K562 (cell line): ENCODE measurements at regions not wholly inside any gene's neighbourhood (a gene's known extent, or its start where the extent isn't known, plus 50 kb on each side); places are given as distances from the start of the nearest gene placed in this dataset.

Experiments
- ATAC-seq: fragments of 200-7000 bp; cut with Tn5 transposase; 3 replicates; pipeline ENCODE4 v1.9.1; 2020; ENCODE audit warnings: moderate library complexity
- BruUV-seq: library from RNA; stranded (reverse); fragments of 400-500 nt; replicated peaks from 2 replicates; lab custom pipeline; 2021; lab: Mats Ljungman, UMichigan
- CTCF ChIA-PET: fragments of 300-600 bp; formaldehyde crosslinking; extraction: SDS; loops from one replicate; lab custom pipeline; 2021; ENCODE audit warnings: low intra/inter-chr PET ratio; lab: Yijun Ruan, JAX
- POLR2A ChIA-PET: fragments of 300-600, 350-650 bp; sonication (Branson Sonifier 250); formaldehyde crosslinking; extraction: SDS; loops from one replicate; lab custom pipeline; 2021; ENCODE audit warnings: antibody characterized with exemption, inconsistent platforms; lab: Yijun Ruan, JAX
- DNase-seq, 4 experiments: peaks; one replicate each; pipeline versions ENCODE4 v3.0.0 to v3.0.0-alpha.2; 2011 to 2018; ENCODE audit warnings: low spot score in 3 of 4, mixed read lengths in 3 of 4; ENCODE audit errors: extremely low read depth in 1 of 4
- FAIRE-seq: peaks from 2 replicates; lab custom pipeline; 2011; peaks lifted over from hg19 to GRCh38; lab: Jason Lieb, UNC
- H2AFZ ChIP-seq: 2 replicates; pipeline ENCODE4 v1.6.0; 2011; ENCODE audit warnings: low read depth, low read length, control low read depth, inconsistent platforms
- H3K27ac ChIP-seq: fragments of 200-600 bp; 3 replicates; pipeline ENCODE4 v1.8.0; 2011; ENCODE audit warnings: low read depth, mild to moderate bottlenecking, control low read depth, inconsistent platforms, low read length, moderate library complexity, mixed read lengths; ENCODE audit errors: extremely low read depth
- H3K27me3 ChIP-seq, 2 experiments: fragments of 300-600 bp in 1 of 2; 2 replicates in 1 of 2; 3 replicates in 1 of 2; pipeline versions ENCODE4 v1.6.0 to v1.8.0; 2011; ENCODE audit warnings: inconsistent platforms in 2 of 2, low read length in 2 of 2, mild to moderate bottlenecking in 1 of 2, mixed read lengths in 1 of 2, moderate library complexity in 1 of 2; ENCODE audit not compliant: control insufficient read depth in 2 of 2, insufficient read depth in 2 of 2
- H3K36me3 ChIP-seq: fragments of 300-600 bp; 3 replicates; pipeline ENCODE4 v1.8.0; 2011; ENCODE audit warnings: mild to moderate bottlenecking, low read length, inconsistent platforms; ENCODE audit not compliant: control insufficient read depth, insufficient read depth
- H3K4me1 ChIP-seq, 2 experiments: fragments of 200-600 bp in 1 of 2; replicated peaks in 1 of 2; 2 replicates in 1 of 2; 3 replicates in 1 of 2; pipeline versions ENCODE4 v1.5.1 to v1.8.0; 2011; ENCODE audit warnings: inconsistent platforms in 2 of 2, low read length in 2 of 2, mild to moderate bottlenecking in 1 of 2, mixed read lengths in 1 of 2, moderate library complexity in 1 of 2; ENCODE audit not compliant: control insufficient read depth in 2 of 2, insufficient read depth in 2 of 2
- H3K4me2 ChIP-seq: 2 replicates; pipeline ENCODE4 v1.6.1; 2011; ENCODE audit warnings: low read length, control low read depth, inconsistent platforms, mixed read lengths; ENCODE audit not compliant: insufficient read depth
- H3K4me3 ChIP-seq: fragments of 200-600 bp; sonication (generic), shearing (Covaris generic); 2 replicates; pipeline ENCODE4 v1.5.1; 2016; ENCODE audit warnings: control low read depth, inconsistent platforms
- H3K79me2 ChIP-seq: fragments of 200-600 bp; 3 replicates; pipeline ENCODE4 v1.8.0; 2011; ENCODE audit warnings: low read length, inconsistent platforms; ENCODE audit not compliant: control insufficient read depth, insufficient read depth
- H3K9ac ChIP-seq, 2 experiments: 2 replicates each; pipeline versions ENCODE4 v1.6.0 to v1.6.1; 2011; ENCODE audit warnings: low read depth in 2 of 2, low read length in 2 of 2, control low read depth in 1 of 2, inconsistent platforms in 1 of 2, mild to moderate bottlenecking in 1 of 2, mixed read lengths in 1 of 2; ENCODE audit not compliant: insufficient read depth in 1 of 2
- H3K9me1 ChIP-seq: one replicate; pipeline ENCODE4 v1.6.0; 2011; ENCODE audit warnings: inconsistent platforms, mild to moderate bottlenecking, low read length, moderate library complexity; ENCODE audit not compliant: control insufficient read depth, insufficient read depth
- H3K9me3 ChIP-seq: replicated peaks from 2 replicates; pipeline ENCODE4 v1.5.1; 2011; ENCODE audit warnings: low read depth, low read length, inconsistent platforms; ENCODE audit not compliant: control insufficient read depth, insufficient read depth
- H4K20me1 ChIP-seq: replicated peaks from 2 replicates; pipeline ENCODE4 v1.6.1; 2011; ENCODE audit warnings: low read length, inconsistent platforms, mixed read lengths; ENCODE audit not compliant: control insufficient read depth, insufficient read depth
- ATF1 ChIP-seq, 2 experiments: fragments of 450-650 bp in 1 of 2; IDR thresholded peaks; 2 replicates each; pipeline ENCODE4 v1.6.1; 2016; ENCODE audit warnings: missing compliant biosample characterization in 1 of 2, missing genetic modification characterization in 1 of 2
- CREB1 ChIP-seq, 2 experiments: sonication (generic) in 1 of 2; formaldehyde crosslinking in 1 of 2; IDR thresholded peaks; 2 replicates each; pipeline versions ENCODE4 v1.6.1 to v1.8.0; 2012 to 2022; ENCODE audit warnings: inconsistent platforms in 1 of 2, mild to moderate bottlenecking in 1 of 2, missing genetic modification reagents in 1 of 2, moderate library complexity in 1 of 2
- DNMT1 ChIP-seq: fragments of 450-650 bp; IDR thresholded peaks from 2 replicates; pipeline ENCODE4 v1.6.1; 2016; ENCODE audit warnings: antibody characterized with exemption, mild to moderate bottlenecking
- FOSL1 ChIP-seq: fragments of 200-800 bp; sonication (Bioruptor generic); conservative IDR thresholded peaks from 2 replicates; pipeline ENCODE4 v1.6.1; 2016; ENCODE audit warnings: missing genetic modification characterization, missing compliant biosample characterization
- FOXJ2 ChIP-seq: fragments of 200-800 bp; sonication (Bioruptor generic); IDR thresholded peaks from 2 replicates; pipeline ENCODE4 v1.6.1; 2016; ENCODE audit warnings: missing genetic modification characterization, missing compliant biosample characterization
- IFI16 ChIP-seq: fragments of 250-450 bp; sonication (Bioruptor Pico); IDR thresholded peaks from 2 replicates; pipeline ENCODE4 v2.1.2; 2022; ENCODE audit warnings: mild to moderate bottlenecking, inconsistent platforms
- PCBP1 ChIP-seq: fragments of 200-400 bp; formaldehyde crosslinking; IDR thresholded peaks from 2 replicates; pipeline ENCODE4 v1.6.1; 2018; ENCODE audit warnings: mild to moderate bottlenecking, low read depth, low read length; ENCODE audit not compliant: poor library complexity, severe bottlenecking
- PHB ChIP-seq: fragments of 250-450 bp; sonication (Bioruptor Pico); IDR thresholded peaks from 2 replicates; pipeline ENCODE4 v1.5.0; 2021
- PTRF ChIP-seq: fragments of 450-650 bp; IDR thresholded peaks from 2 replicates; pipeline ENCODE4 v1.6.1; 2016; ENCODE audit warnings: mild to moderate bottlenecking, missing genetic modification characterization, missing compliant biosample characterization
- TGIF2 ChIP-seq: sonication (generic); formaldehyde crosslinking; IDR thresholded peaks from 2 replicates; pipeline ENCODE4 v1.8.1; 2022; ENCODE audit warnings: mild to moderate bottlenecking, missing genetic modification reagents, moderate library complexity
- THRAP3 ChIP-seq: fragments of 450-650 bp; IDR thresholded peaks from 2 replicates; pipeline ENCODE4 v1.6.1; 2016; ENCODE audit warnings: mild to moderate bottlenecking, inconsistent platforms, borderline replicate concordance
- ZNF407 ChIP-seq: fragments of 450-650 bp; IDR thresholded peaks from 2 replicates; pipeline ENCODE4 v1.6.1; 2016; ENCODE audit warnings: low read depth
- WGBS: fragments of 100-300 bp; shearing (Covaris generic); methylation state at CpG from one replicate; pipeline ENCODE4 v1.1.6; 2016; ENCODE audit warnings: low coverage, mixed read lengths; ENCODE audit not compliant: insufficient coverage; ENCODE audit errors: missing lambda C conversion rate; 5-methylcytosine and 5-hydroxymethylcytosine counted together
- in situ Hi-C: fragments of 300-500 bp; cut with MboI; formaldehyde crosslinking; loops from 4 replicates; pipeline ENCODE4 v1.15.0; 2018; ENCODE audit warnings: inconsistent platforms, mixed read lengths
- intact Hi-C: fragments of 100-400 bp; cut with micrococcal nuclease; formaldehyde crosslinking; loops from 2 replicates; pipeline ENCODE4 v1.14.2; 2022
- TF ChIP-seq, protein P1 (sequence below): sonication (generic); formaldehyde crosslinking; IDR thresholded peaks from 2 replicates; pipeline ENCODE4 v1.8.0; 2022; ENCODE audit warnings: mild to moderate bottlenecking, low read depth, missing genetic modification reagents

GRCh38 chr11:95375451-95375850 is 144.4 kb upstream of the SESN3 start:
- H4K20me1 ChIP-seq: no peaks in the 10 kb centered on the region
- ChIA-PET POLR2A (interaction anchor here (1.5 kb wide), 1 partner anchor 9 kb away, joined by 4 read pairs; no protein-coding TSS in a partner anchor), CTCF (no interaction called here)
- H3K9ac ChIP-seq: no peak overlapping the region
- WGBS: 0% methylated on average over 1 of the region's 1 CpG
- no peaks in the 10 kb centered on the region for H3K9me1 ChIP-seq
- no peaks in the 10 kb centered on the region for H3K4me1 ChIP-seq
- no peak for TF ChIP-seq CREB1 (IDR thresholded peaks at IDR 0.05)
- TF ChIP-seq CREB1 (CRISPR knock-in tag; IDR thresholded peaks at IDR 0.05): no peak
- no peak for TF ChIP-seq DNMT1
- no peak for TF ChIP-seq PCBP1
- TF ChIP-seq ATF1 (CRISPR knock-in tag; IDR thresholded peaks at IDR 0.05): no peak
- no peak for TF ChIP-seq ATF1 (tag; IDR thresholded peaks at IDR 0.05)
- TF ChIP-seq PHB (CRISPR knock-in tag): no peak
- no peak for TF ChIP-seq IFI16 (CRISPR knock-in tag)
- no peak for TF ChIP-seq PTRF (tag)
- no peak for TF ChIP-seq TGIF2 (CRISPR knock-in tag)
- TF ChIP-seq ZNF407: no peak
- TF ChIP-seq, protein P1, sequence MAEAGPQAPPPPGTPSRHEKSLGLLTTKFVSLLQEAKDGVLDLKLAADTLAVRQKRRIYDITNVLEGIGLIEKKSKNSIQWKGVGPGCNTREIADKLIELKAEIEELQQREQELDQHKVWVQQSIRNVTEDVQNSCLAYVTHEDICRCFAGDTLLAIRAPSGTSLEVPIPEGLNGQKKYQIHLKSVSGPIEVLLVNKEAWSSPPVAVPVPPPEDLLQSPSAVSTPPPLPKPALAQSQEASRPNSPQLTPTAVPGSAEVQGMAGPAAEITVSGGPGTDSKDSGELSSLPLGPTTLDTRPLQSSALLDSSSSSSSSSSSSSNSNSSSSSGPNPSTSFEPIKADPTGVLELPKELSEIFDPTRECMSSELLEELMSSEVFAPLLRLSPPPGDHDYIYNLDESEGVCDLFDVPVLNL (CRISPR knock-in tag): no peak
- no peak for TF ChIP-seq THRAP3
- no peak for TF ChIP-seq FOSL1 (tag)
- no peak for TF ChIP-seq FOXJ2 (tag)
- FAIRE-seq (no peak), ATAC-seq (no peak), DNase-seq (no peak)
- no peak overlapping the region for H3K27ac ChIP-seq
- H3K36me3 ChIP-seq: no peaks in the 10 kb centered on the region
- H2AFZ ChIP-seq: no peak overlapping the region
- intact Hi-C loops: no loop called here
- no peaks in the 10 kb centered on the region for H3K79me2 ChIP-seq
- H3K4me2 ChIP-seq: no peak overlapping the region
- BruUV-seq: no TSS peak
- in situ Hi-C loops: no loop called here
- peaks cover 0 to 4% of the 10 kb centered on the region in 2 experiments; a peak in 4 of 5 replicates for H3K27me3 ChIP-seq
- no peaks in the 10 kb centered on the region for H3K9me3 ChIP-seq
- no peak overlapping the region for H3K4me3 ChIP-seq
